ENCODE measurements at regions not wholly inside any gene's neighbourhood (a gene's known extent, or its start where the extent isn't known, plus 50 kb on each side); places are given as distances from the start of the nearest gene placed in this dataset.
"Not testable (repeated sequence)": the region's sequence is repeated elsewhere in the genome, so short reads cannot be mapped to it uniquely, and the experiment has no call there.

DNA sequence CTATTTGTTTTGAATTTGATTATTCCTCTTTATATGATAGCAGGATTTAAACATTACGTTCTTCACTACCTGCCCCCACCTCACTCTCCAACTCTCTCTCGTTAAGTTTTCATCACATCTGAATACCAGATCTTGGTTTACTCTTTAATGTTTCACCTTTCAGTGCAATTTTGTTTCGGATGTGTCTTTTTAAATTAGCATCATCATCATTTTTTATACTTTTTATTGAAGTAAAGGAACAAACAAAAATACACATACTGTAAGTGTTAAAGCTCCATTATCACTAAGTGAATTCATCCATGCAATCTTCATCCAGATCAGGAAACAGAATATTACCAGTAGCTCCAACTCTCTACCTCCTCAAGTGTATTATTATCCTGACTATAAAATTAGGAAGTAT lies 310.6 kb downstream of the C3orf38 start:
- CTCF ChIA-PET = no interaction called here
- Mint-ChIP-seq H3K9me3 (no peaks in the 10 kb centered on the region), H3K27ac (no peak overlapping the region), H3K27me3 (no peaks in the 10 kb centered on the region), H3K36me3 (ENCODE audit: low read depth) (no peaks in the 10 kb centered on the region), H3K4me1 (no peaks in the 10 kb centered on the region), H3K4me3 (no peak overlapping the region)
- DNase-seq = no peak
- POLR2A ChIA-PET = no interaction called here

DNA sequence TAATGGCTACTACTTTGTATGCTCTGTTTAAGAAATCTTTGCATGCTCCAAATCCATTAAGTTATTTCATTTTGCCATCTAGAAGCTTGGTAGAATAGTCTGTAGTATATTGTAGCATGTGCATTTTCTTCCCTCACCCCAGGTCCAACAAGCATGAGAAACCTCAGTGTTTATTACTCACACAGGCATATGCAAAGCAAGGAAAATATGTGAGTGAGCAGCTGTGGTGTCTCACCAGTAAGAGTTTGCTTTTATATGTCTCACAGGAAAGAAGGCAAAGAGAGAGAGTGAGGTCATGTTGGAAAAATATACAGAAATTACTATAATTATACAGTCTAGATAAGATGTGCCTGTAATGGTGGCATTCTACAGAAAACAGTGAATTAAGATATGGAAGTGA lies 312.5 kb downstream of the C3orf38 start:
- no peaks in the 10 kb centered on the region for H3K9me3 Mint-ChIP-seq
- no peaks in the 10 kb centered on the region for H3K36me3 Mint-ChIP-seq (ENCODE audit: low read depth)
- no peak overlapping the region for H3K4me3 Mint-ChIP-seq
- H3K27ac Mint-ChIP-seq = no peak overlapping the region
- POLR2A ChIA-PET = no interaction called here
- CTCF ChIA-PET = no interaction called here
- H3K27me3 Mint-ChIP-seq = no peaks in the 10 kb centered on the region
- no peak for DNase-seq
- no peaks in the 10 kb centered on the region for H3K4me1 Mint-ChIP-seq

DNA sequence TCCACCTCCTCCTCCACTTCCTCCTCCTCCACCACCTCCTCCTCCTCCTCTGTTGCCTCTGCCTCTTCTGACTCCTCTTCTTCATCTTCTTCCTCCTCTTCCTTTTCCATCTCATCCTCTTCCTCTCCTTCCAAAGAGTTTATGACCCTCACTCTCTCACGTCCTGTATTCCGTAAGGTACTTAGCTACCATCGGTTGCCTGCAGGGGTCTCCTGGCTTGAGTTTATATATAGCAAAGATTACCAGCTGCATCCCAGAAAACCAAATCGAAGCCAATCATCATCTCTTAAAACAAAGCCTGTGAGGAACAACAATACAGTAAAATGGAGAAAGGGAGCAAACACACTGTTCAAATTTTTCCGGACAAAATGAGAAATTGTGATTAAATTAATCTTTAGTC lies 317.4 kb downstream of the C3orf38 start:
- no peak for DNase-seq
- Mint-ChIP-seq H3K36me3 (ENCODE audit: low read depth) (no peaks in the 10 kb centered on the region), H3K27ac (no peak overlapping the region), H3K9me3 (peaks cover 3% of the 10 kb centered on the region), H3K4me3 (no peak overlapping the region), H3K27me3 (no peaks in the 10 kb centered on the region), H3K4me1 (no peaks in the 10 kb centered on the region)
- ChIA-PET POLR2A (no interaction called here), CTCF (no interaction called here)

DNA sequence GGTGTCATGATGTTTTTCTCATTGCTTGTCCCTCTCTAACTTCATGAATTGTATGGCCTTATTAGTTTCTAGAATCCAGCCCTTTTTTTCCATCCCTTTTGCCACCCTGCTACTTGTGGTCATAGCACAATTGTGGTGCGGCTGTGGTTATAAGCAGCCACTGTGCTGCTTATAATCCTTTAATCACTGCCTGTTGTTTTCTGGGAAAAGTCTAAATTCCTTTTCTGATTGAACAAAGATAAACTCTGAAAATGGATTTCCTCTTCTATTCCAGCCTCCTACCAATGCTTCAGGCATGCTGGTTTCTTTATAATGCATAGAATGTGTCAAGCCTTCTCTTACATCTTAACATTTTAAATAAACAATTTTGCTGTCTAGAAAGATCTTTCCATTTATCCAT lies 319.5 kb downstream of the C3orf38 start:
- Mint-ChIP-seq H3K9me3 (peaks cover 3% of the 10 kb centered on the region), H3K36me3 (ENCODE audit: low read depth) (no peaks in the 10 kb centered on the region), H3K27ac (no peak overlapping the region), H3K4me1 (no peaks in the 10 kb centered on the region), H3K27me3 (no peaks in the 10 kb centered on the region), H3K4me3 (no peak overlapping the region)
- CTCF ChIA-PET = no interaction called here
- POLR2A ChIA-PET = no interaction called here
- no peak for DNase-seq

DNA sequence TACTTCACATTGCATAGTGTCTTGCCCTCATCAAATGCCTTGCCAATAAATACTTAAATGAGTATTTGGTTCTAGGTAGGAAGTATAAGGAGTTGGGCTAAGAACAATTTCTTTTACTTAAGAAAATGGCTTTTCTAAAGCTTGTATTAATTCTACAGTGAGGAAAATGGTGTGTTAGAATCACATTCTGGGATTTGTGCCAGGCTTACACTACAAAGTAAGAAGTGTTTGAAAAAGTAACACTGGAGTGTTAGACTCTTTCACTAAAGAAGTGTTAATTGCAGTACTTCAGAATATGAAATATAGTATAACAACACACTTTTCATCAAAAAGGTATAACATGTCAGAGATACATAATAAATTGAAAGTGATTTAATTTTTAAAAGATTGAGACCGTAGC lies 328.7 kb downstream of the C3orf38 start:
- Mint-ChIP-seq H3K36me3 (ENCODE audit: low read depth) (no peaks in the 10 kb centered on the region), H3K27ac (no peak overlapping the region), H3K27me3 (no peaks in the 10 kb centered on the region), H3K9me3 (peaks cover 3% of the 10 kb centered on the region), H3K4me3 (no peak overlapping the region), H3K4me1 (no peaks in the 10 kb centered on the region)
- DNase-seq = no peak
- ChIA-PET POLR2A (no interaction called here), CTCF (no interaction called here)

DNA sequence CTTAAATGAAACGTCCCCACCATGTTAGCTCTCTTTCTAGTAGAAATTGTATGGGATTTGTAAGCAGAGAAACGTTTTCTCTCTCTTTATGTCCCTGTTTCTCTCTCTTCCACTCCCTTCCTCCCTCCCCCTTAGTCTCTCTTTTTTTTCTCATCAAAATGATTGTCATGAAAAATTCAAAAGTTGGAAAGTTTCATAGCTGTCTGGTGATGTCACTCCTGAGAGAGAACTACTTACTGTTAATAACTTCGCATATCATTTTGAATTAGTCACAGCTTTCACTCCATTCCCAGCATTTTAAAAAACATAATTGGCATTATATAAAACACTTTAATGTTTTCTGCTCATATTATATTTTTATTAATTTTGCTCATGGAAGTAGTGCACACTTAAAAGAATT lies 331.1 kb downstream of the C3orf38 start:
- ChIA-PET POLR2A (no interaction called here), CTCF (no interaction called here)
- Mint-ChIP-seq H3K4me1 (peaks cover 4% of the 10 kb centered on the region), H3K27me3 (no peaks in the 10 kb centered on the region), H3K36me3 (ENCODE audit: low read depth) (no peaks in the 10 kb centered on the region), H3K9me3 (peaks cover 3% of the 10 kb centered on the region), H3K27ac (no peak overlapping the region), H3K4me3 (no peak overlapping the region)
- no peak for DNase-seq

DNA sequence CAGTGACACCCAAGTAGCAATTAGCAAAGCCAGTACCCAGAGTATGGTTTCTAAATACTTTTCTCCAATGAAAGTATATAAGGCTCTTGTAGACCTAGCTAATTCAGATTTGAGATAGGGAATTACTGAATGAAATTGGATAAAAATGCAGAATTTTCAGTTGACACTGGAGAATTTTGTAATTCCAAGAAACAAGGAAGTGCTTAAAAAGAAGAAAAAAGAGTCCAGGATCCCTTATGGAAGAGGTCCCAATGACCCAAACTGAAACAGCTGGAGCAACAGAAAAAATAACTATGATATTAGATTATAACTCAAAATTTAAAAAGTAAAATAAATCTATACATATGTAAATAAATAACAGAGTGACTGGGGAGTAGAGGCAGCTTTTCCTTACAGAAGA lies 335.2 kb downstream of the C3orf38 start:
- Mint-ChIP-seq H3K27me3 (no peaks in the 10 kb centered on the region), H3K4me1 (peaks cover 4% of the 10 kb centered on the region), H3K36me3 (ENCODE audit: low read depth) (no peaks in the 10 kb centered on the region), H3K27ac (no peak overlapping the region), H3K9me3 (no peaks in the 10 kb centered on the region), H3K4me3 (no peak overlapping the region)
- no peak for DNase-seq
- POLR2A ChIA-PET = no interaction called here
- CTCF ChIA-PET = no interaction called here

DNA sequence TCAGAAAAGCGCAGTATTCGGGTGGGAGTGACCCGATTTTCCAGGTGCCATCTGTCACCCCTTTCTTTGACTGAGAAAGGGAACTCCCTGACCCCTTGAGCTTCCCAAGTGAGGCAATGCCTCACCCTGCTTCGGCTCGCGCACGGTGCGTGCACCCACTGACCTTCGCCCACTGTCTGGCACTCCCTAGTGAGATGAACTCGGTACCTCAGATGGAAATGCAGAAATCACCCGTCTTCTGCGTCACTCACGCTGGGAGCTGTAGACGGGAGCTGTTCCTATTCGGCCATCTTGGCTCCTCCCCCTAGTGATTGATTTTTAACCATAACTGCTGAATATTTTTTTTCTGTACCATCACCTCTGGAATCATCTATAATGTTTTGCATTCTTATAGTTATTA lies 359.1 kb downstream of the C3orf38 start:
- H3K4me1 Mint-ChIP-seq; DNase-seq; POLR2A ChIA-PET; CTCF ChIA-PET; H3K27ac Mint-ChIP-seq; H3K9me3 Mint-ChIP-seq; H3K27me3 Mint-ChIP-seq; H3K36me3 Mint-ChIP-seq (ENCODE audit: low read depth); H3K4me3 Mint-ChIP-seq: not testable (repeated sequence)

DNA sequence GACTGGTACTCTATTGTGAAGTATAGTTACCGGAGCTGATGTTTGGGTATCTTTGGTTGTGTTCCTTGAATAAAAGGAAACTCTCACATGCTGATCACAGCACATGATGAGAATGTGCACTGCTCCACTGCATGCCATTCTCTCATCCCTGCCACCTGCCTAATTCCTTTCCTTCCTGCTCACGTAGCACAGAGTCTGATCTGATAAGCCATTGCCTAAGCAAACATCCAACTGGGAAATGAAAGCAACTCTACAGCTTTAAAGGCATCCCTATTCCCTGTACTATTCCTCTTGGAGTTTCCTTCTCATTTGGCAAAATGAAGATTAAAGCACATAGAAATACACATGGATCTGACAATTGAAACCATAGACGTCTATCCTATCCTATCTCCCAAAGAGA lies 359.8 kb downstream of the C3orf38 start:
- Mint-ChIP-seq H3K36me3 (ENCODE audit: low read depth) (no peaks in the 10 kb centered on the region), H3K4me3 (no peak overlapping the region), H3K27me3 (no peaks in the 10 kb centered on the region), H3K9me3 (no peaks in the 10 kb centered on the region), H3K4me1 (no peaks in the 10 kb centered on the region), H3K27ac (no peak overlapping the region)
- no peak for DNase-seq
- ChIA-PET POLR2A (no interaction called here), CTCF (no interaction called here)

DNA sequence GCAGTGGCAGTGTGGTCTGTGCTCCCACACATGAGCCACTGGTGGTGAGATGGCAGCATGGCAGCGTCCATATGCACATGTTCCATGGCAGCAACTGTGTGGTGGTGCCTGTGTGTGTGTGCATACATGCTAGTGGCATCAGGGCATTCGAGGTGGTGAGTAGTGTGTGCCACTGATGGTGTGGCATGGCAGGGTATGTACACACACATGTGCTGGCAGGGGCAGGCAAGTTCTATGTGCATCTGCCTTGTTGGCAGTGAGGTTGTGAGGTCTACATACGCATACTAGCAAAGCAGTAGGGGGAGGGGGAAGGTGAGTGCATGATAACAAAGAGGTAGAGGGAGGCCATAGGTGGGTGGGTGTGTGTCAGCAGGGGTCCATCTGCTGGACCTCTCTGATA lies 378.7 kb downstream of the C3orf38 start:
- Mint-ChIP-seq H3K9me3 (no peaks in the 10 kb centered on the region), H3K36me3 (ENCODE audit: low read depth) (no peaks in the 10 kb centered on the region), H3K4me3 (no peak overlapping the region), H3K4me1 (no peaks in the 10 kb centered on the region), H3K27me3 (no peaks in the 10 kb centered on the region), H3K27ac (no peak overlapping the region)
- POLR2A ChIA-PET = no interaction called here
- DNase-seq = no peak
- CTCF ChIA-PET = no interaction called here

DNA sequence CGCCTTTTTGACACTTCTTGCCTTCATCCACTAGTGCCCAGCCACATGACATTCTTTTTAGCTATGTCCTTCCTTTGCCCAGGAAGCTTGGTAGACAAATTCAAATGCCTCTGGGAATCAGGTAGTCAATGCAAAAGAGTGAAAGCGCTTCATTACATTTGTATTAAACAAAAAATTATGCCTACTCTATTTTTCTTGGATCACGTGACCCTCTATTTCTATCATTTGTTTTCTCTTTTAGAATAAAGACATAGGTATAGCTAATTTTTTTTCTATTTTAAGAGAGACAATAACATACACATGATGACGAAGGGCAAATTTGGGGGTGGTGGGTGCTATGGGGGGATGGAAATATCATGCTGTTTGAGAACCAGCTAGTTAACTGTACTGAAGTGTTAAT lies 384.8 kb downstream of the C3orf38 start:
- DNase-seq = no peak
- CTCF ChIA-PET = no interaction called here
- H3K36me3 Mint-ChIP-seq (ENCODE audit: low read depth) = no peaks in the 10 kb centered on the region
- H3K4me3 Mint-ChIP-seq = no peak overlapping the region
- POLR2A ChIA-PET = no interaction called here
- H3K27me3 Mint-ChIP-seq = no peaks in the 10 kb centered on the region
- H3K4me1 Mint-ChIP-seq = no peaks in the 10 kb centered on the region
- no peak overlapping the region for H3K27ac Mint-ChIP-seq
- no peaks in the 10 kb centered on the region for H3K9me3 Mint-ChIP-seq

DNA sequence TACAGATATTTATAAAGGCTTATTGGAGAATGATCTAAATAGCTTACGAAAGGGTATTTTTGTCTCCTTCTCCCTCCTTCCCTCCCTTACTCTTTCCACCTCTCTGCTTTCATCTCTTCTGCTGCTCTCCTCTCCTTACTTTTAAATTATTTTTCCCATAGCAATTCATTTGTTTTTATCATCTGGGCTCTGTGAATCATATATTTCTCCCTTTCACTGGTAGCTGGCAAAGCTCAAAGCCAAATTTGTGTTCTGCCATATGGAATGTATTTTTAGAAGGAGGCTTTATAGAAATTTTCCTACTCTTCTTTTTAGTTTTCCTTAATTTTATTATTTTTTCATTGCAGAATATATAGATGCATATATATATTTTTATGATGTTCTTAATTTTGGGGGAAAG lies 385.8 kb downstream of the C3orf38 start:
- no peak overlapping the region for H3K27ac Mint-ChIP-seq
- no peaks in the 10 kb centered on the region for H3K27me3 Mint-ChIP-seq
- H3K36me3 Mint-ChIP-seq (ENCODE audit: low read depth) = no peaks in the 10 kb centered on the region
- no peak overlapping the region for H3K4me3 Mint-ChIP-seq
- H3K9me3 Mint-ChIP-seq = no peaks in the 10 kb centered on the region
- DNase-seq = no peak
- H3K4me1 Mint-ChIP-seq = no peaks in the 10 kb centered on the region
- ChIA-PET POLR2A (no interaction called here), CTCF (no interaction called here)

DNA sequence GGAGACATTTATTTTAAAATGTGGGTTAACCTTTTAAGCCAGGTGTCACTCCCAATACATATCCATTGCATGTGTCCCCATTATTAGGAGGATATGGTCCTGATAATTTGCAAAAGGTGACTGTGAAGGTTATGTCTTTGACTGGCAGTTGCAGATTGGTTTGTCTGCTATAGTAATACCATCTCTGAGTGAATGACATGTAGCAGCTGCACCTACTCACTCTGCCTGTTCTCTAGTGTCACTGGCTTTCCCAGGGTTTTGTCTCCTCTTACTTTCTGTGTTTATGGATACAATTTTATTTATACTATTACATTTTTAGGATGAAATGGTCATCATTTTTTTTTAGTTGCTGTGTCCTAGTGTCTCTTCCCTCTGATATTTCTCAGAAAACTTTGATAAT lies 393.2 kb downstream of the C3orf38 start:
- POLR2A ChIA-PET = no interaction called here
- no peak overlapping the region for H3K27ac Mint-ChIP-seq

DNA sequence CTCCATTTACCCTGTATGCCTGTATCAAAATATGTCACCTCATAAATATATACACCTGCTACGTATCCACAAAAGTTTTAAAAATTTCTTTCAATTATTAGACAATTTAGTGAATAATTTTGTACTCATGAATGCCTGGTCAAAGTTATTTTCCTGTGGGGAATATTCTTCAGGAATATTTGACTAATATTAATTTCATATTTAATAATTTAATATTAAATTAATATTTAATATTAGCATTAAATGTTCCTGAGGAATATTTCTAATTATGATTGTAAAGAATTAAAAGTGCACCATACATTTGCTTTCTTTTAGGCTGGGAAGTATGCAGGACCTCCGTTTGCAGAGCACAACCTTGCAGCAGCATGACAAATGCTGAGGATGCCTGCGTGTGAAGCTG lies 422.7 kb downstream of the C3orf38 start:
- DNase-seq = no peak
- H3K4me3 Mint-ChIP-seq = no peak overlapping the region
- no peak overlapping the region for H3K27ac Mint-ChIP-seq
- ChIA-PET POLR2A (no interaction called here), CTCF (no interaction called here)
- peaks cover 4% of the 10 kb centered on the region for H3K9me3 Mint-ChIP-seq
- H3K4me1 Mint-ChIP-seq = no peaks in the 10 kb centered on the region
- no peaks in the 10 kb centered on the region for H3K36me3 Mint-ChIP-seq (ENCODE audit: low read depth)
- no peaks in the 10 kb centered on the region for H3K27me3 Mint-ChIP-seq

More for the DNA sequence above, 393.2 kb downstream of the C3orf38 start:
- H3K4me1 Mint-ChIP-seq = no peaks in the 10 kb centered on the region
- H3K36me3 Mint-ChIP-seq (ENCODE audit: low read depth) = no peaks in the 10 kb centered on the region
- CTCF ChIA-PET = no interaction called here
- no peak overlapping the region for H3K4me3 Mint-ChIP-seq
- H3K9me3 Mint-ChIP-seq = peaks cover 12% of the 10 kb centered on the region
- H3K27me3 Mint-ChIP-seq = no peaks in the 10 kb centered on the region
- DNase-seq = no peak

DNA sequence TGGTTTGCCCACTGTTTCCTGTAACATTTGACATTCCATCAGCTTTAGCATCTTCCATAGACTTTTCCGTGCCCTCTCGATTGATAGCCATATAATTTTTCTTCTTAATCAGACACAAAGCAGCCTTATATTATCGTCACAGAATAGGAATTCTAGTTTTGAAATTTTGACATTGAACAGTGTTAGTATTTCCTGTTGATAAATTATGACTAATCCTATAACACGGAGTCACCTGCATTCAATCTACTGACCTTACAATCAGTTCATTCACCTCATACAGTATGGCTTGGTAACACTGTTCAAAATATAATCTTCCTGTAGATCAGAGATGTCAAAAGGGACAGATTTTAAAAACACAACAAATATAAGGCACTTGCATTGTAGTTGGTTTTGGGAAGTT lies 423.7 kb downstream of the C3orf38 start:
- H3K4me3 Mint-ChIP-seq = no peak overlapping the region
- H3K27ac Mint-ChIP-seq = no peak overlapping the region
- H3K36me3 Mint-ChIP-seq (ENCODE audit: low read depth) = no peaks in the 10 kb centered on the region
- POLR2A ChIA-PET = no interaction called here
- CTCF ChIA-PET = no interaction called here
- H3K27me3 Mint-ChIP-seq = no peaks in the 10 kb centered on the region
- DNase-seq = no peak
- peaks cover 4% of the 10 kb centered on the region for H3K9me3 Mint-ChIP-seq
- H3K4me1 Mint-ChIP-seq = no peaks in the 10 kb centered on the region

All from activated CD4-positive, alpha-beta T cell treated with anti-CD3 and anti-CD28 coated beads, Interleukin-2, amount 10 ng/mL, durations not matched to agents 7 days and 5 days (primary cell).